PC-3 (cell line): ENCODE measurements at regions not wholly inside any gene's neighbourhood (a gene's known extent, or its start where the extent isn't known, plus 50 kb on each side); places are given as distances from the start of the nearest gene placed in this dataset.

Experiments used
- ATAC-seq: fragments of 200-7000 bp; cut with Tn5 transposase; 2 replicates; pipeline ENCODE4 v1.9.1; 2020; ENCODE audit warnings: mild to moderate bottlenecking, moderate library complexity
- BruUV-seq: library from RNA; stranded (reverse); fragments of 400-500 nt; replicated peaks from 2 replicates; lab custom pipeline; 2021; lab: Mats Ljungman, UMichigan
- CTCF ChIA-PET: fragments of 300-600 bp; sonication (Branson Sonifier 250); formaldehyde crosslinking; loops from one replicate; lab custom pipeline; 2022; ENCODE audit warnings: antibody characterized with exemption; lab: Charles Lee
- POLR2A ChIA-PET: fragments of 300-600 bp; sonication (Branson Sonifier 250); formaldehyde crosslinking; loops from one replicate; lab custom pipeline; 2022; ENCODE audit warnings: antibody characterized with exemption; ENCODE audit not compliant: unreplicated experiment; lab: Charles Lee
- DNase-seq: peaks from one replicate; pipeline ENCODE4 v3.0.0-alpha.2; 2015
- H2AFZ ChIP-seq: fragments of 300-600 bp; sonication (generic); 2 replicates; pipeline ENCODE4 v1.6.0; 2016; ENCODE audit warnings: antibody characterized with exemption, low read length
- H3F3A ChIP-seq: fragments of 300-600 bp; sonication (generic); one replicate; pipeline ENCODE4 v1.6.0; 2017; ENCODE audit warnings: antibody characterized with exemption, low read length, control low read depth, mild to moderate bottlenecking; ENCODE audit not compliant: unreplicated experiment
- H3K27ac ChIP-seq: fragments of 300-600 bp; sonication (generic); 2 replicates; pipeline ENCODE4 v1.5.1; 2016; ENCODE audit warnings: mild to moderate bottlenecking, low read length
- H3K27me3 ChIP-seq: fragments of 300-600 bp; sonication (generic); 2 replicates; pipeline ENCODE4 v1.6.1; 2016; ENCODE audit warnings: low read length, mixed read lengths
- H3K36me3 ChIP-seq: fragments of 300-600 bp; sonication (generic); 2 replicates; pipeline ENCODE4 v1.6.1; 2016; ENCODE audit warnings: low read depth, mixed run types, low read length, mixed read lengths
- H3K4me1 ChIP-seq: fragments of 300-600 bp; sonication (generic); 2 replicates; pipeline ENCODE4 v1.5.1; 2016; ENCODE audit warnings: low read length; ENCODE audit not compliant: insufficient read depth
- H3K4me2 ChIP-seq: fragments of 300-600 bp; sonication (generic); 2 replicates; pipeline ENCODE4 v1.6.0; 2016; ENCODE audit warnings: low read length
- H3K4me3 ChIP-seq: fragments of 300-600 bp; sonication (generic); 2 replicates; pipeline ENCODE4 v1.5.1; 2016; ENCODE audit warnings: mild to moderate bottlenecking, low read length, mixed read lengths
- H3K79me2 ChIP-seq: fragments of 300-600 bp; sonication (generic); 2 replicates; pipeline ENCODE4 v1.6.1; 2017; ENCODE audit warnings: low read length, mixed read lengths
- H3K9ac ChIP-seq: fragments of 300-600 bp; sonication (generic); 2 replicates; pipeline ENCODE4 v1.6.0; 2016; ENCODE audit warnings: mild to moderate bottlenecking, low read length
- H3K9me2 ChIP-seq: fragments of 300-600 bp; sonication (generic); replicated peaks from 2 replicates; pipeline ENCODE4 v1.6.1; 2016; ENCODE audit warnings: mixed run types, low read length, mixed read lengths
- H3K9me3 ChIP-seq: fragments of 300-600 bp; sonication (generic); 2 replicates; pipeline ENCODE4 v1.6.1; 2016; ENCODE audit warnings: low read length, mixed read lengths
- H4K20me1 ChIP-seq: fragments of 300-600 bp; sonication (generic); 2 replicates; pipeline ENCODE4 v1.6.1; 2016; ENCODE audit warnings: low read length, mixed read lengths
- EZH2 ChIP-seq: fragments of 300-600 bp; sonication (generic); IDR thresholded peaks from one replicate; pipeline ENCODE4 v1.6.1; 2017; ENCODE audit warnings: antibody characterized with exemption, mild to moderate bottlenecking, low read length; ENCODE audit not compliant: unreplicated experiment
- EZH2phosphoT487 ChIP-seq: fragments of 300-600 bp; sonication (generic); IDR thresholded peaks from 2 replicates; pipeline ENCODE4 v1.6.1; 2018; ENCODE audit warnings: mild to moderate bottlenecking, antibody characterized with exemption, low read length, borderline replicate concordance
- intact Hi-C: fragments of 100-400 bp; cut with micrococcal nuclease; formaldehyde crosslinking; loops from 2 replicates; pipeline ENCODE4 v1.9.0; 2023
- TF ChIP-seq, protein P1 (sequence below): fragments of 300-600 bp; sonication (generic); conservative IDR thresholded peaks from 2 replicates; pipeline ENCODE4 v1.5.1; 2017; ENCODE audit warnings: antibody characterized with exemption, low read depth, mild to moderate bottlenecking, low read length

- ATAC-seq (no peak), DNase-seq (no peak)
- Histone ChIP-seq H3K27me3 (no peaks in the 10 kb centered on the region), H3K27ac (no peak overlapping the region), H3K9me3 (no peaks in the 10 kb centered on the region), H3F3A (no peaks in the 10 kb centered on the region), H3K36me3 (no peaks in the 10 kb centered on the region), H3K79me2 (no peaks in the 10 kb centered on the region), H2AFZ (no peak overlapping the region), H3K4me1 (peaks cover 21% of the 10 kb centered on the region), H4K20me1 (no peaks in the 10 kb centered on the region), H3K4me2 (no peak overlapping the region), H3K4me3 (no peak overlapping the region), H3K9ac (no peak overlapping the region), H3K9me2 (no peaks in the 10 kb centered on the region)
- no TSS peak for BruUV-seq
- CTCF ChIA-PET: no interaction called here
- POLR2A ChIA-PET: no interaction called here
- intact Hi-C loops: no loop called here
- TF ChIP-seq EZH2phosphoT487 (no peak), EZH2 (no peak)
- TF ChIP-seq, protein P1, sequence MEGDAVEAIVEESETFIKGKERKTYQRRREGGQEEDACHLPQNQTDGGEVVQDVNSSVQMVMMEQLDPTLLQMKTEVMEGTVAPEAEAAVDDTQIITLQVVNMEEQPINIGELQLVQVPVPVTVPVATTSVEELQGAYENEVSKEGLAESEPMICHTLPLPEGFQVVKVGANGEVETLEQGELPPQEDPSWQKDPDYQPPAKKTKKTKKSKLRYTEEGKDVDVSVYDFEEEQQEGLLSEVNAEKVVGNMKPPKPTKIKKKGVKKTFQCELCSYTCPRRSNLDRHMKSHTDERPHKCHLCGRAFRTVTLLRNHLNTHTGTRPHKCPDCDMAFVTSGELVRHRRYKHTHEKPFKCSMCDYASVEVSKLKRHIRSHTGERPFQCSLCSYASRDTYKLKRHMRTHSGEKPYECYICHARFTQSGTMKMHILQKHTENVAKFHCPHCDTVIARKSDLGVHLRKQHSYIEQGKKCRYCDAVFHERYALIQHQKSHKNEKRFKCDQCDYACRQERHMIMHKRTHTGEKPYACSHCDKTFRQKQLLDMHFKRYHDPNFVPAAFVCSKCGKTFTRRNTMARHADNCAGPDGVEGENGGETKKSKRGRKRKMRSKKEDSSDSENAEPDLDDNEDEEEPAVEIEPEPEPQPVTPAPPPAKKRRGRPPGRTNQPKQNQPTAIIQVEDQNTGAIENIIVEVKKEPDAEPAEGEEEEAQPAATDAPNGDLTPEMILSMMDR: no peak
These were observed 65.9 kb downstream of the BLID start for GRCh38 chr11:122050021-122050690.

DNA sequence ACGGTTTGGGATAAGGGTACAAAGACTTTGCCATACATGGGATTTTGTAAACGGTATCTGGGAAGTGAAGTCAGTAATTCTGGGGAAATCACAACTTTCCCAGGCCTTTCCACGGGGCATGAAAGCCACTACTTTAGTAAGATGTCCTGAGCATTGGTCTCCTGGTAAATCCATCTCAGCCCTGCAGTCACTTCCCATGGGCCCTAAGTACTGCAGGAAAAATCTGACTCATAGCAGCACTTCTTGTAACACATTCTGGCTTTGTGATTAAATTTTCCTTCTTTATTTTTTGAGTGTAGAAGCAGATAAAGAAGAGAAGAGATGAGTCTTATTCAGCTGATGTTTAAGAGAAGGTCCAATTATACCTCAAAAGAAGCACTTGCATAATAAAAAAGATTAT is 67.6 kb downstream of the BLID start:
- CTCF ChIA-PET: no interaction called here
- Histone ChIP-seq H2AFZ (no peak overlapping the region), H3K4me3 (no peak overlapping the region), H3K4me1 (peaks cover 37% of the 10 kb centered on the region), H4K20me1 (no peaks in the 10 kb centered on the region), H3K27me3 (no peaks in the 10 kb centered on the region), H3K9ac (no peak overlapping the region), H3K27ac (no peak overlapping the region), H3K9me2 (no peaks in the 10 kb centered on the region), H3F3A (no peaks in the 10 kb centered on the region), H3K4me2 (no peak overlapping the region), H3K9me3 (no peaks in the 10 kb centered on the region), H3K36me3 (no peaks in the 10 kb centered on the region), H3K79me2 (no peaks in the 10 kb centered on the region)
- POLR2A ChIA-PET: no interaction called here
- ATAC-seq (no peak), DNase-seq (no peak)
- no peak for TF ChIP-seq EZH2phosphoT487
- TF ChIP-seq, protein P1: no peak
- TF ChIP-seq EZH2: no peak
- intact Hi-C loops: no loop called here
- BruUV-seq: no TSS peak

DNA sequence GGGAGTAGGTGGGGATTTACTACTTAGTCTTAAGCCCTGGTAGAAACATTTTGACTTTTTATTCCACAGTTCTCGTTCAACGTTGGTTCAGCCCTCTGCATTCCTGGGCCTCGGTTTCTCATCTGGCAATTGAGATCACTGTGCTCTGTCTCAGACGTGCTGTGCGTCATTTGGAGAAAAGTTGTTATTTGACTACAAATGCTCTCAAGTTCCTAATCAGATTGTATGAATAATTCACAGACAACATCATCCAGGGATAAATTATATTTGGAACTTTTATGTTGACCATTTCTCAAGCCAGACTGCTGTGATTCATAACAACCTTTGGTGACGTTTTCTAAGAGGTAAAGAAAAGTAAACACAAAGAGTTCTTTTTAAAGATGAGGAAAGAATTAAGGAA is 69.2 kb downstream of the BLID start:
- peaks cover 38% of the 10 kb centered on the region for H3K4me1 ChIP-seq
- DNase-seq (peak; percentile 74), ATAC-seq (peak; percentile 45)
- TF ChIP-seq EZH2phosphoT487: no peak
- TF ChIP-seq, protein P1: no peak
- no peak for TF ChIP-seq EZH2
- H3K79me2 ChIP-seq: no peaks in the 10 kb centered on the region
- no peak overlapping the region for H3K4me3 ChIP-seq
- no TSS peak for BruUV-seq
- ChIA-PET CTCF (no interaction called here), POLR2A (no interaction called here)
- intact Hi-C loops: no loop called here
- no peaks in the 10 kb centered on the region for H3K9me3 ChIP-seq
- H3F3A ChIP-seq: no peaks in the 10 kb centered on the region
- H3K27me3 ChIP-seq: no peaks in the 10 kb centered on the region
- H2AFZ ChIP-seq: peak overlapping the region; percentile 10; the same call in 1 of the 2 replicates
- no peaks in the 10 kb centered on the region for H3K9me2 ChIP-seq
- H3K36me3 ChIP-seq: no peaks in the 10 kb centered on the region
- H4K20me1 ChIP-seq: no peaks in the 10 kb centered on the region
- H3K9ac ChIP-seq: peak overlapping the region; percentile 51
- H3K4me2 ChIP-seq: peak overlapping the region; percentile 25
- H3K27ac ChIP-seq: peak overlapping the region; percentile 80
